ENCODE measurements at regions not wholly inside any gene's neighbourhood (a gene's known extent, or its start where the extent isn't known, plus 50 kb on each side); places are given as distances from the start of the nearest gene placed in this dataset.

DNA sequence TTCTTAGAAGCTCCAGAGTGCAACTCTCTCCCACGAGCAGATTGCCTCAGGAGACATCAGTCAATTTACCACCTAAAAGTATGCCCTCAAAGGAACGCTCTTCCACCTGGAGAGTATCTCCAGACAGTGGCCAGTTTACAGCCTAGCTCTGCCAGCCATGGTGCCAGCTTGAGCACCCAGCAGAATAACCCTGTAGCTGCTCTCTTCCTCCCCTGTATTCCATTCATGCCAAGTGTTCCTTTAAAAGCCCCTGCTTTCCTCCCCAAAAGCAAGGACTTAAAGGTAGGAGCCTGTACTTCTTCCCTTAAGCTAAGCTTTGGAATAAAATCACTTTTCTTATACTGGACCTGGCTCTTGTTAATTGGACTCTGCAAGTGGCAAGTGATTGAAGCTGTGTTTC, 245.4 kb upstream of the TMEM132C start:
- Mint-ChIP-seq H3K27ac (no peak overlapping the region), H3K27me3 (ENCODE audit: low read depth) (peaks cover 14% of the 10 kb centered on the region), H3K9me3 (peaks cover 86% of the 10 kb centered on the region), H3K4me3 (no peak overlapping the region), H3K36me3 (peaks cover 85% of the 10 kb centered on the region), H3K4me1 (no peaks in the 10 kb centered on the region)
- DNase-seq (ENCODE audit: low spot score): no peak
- CTCF ChIA-PET: no interaction called here
- TF ChIP-seq IRF2 (CRISPR knock-in tag; IDR thresholded peaks at IDR 0.05; ENCODE audit: borderline replicate concordance, low read depth) (no peak), TCF7 (CRISPR knock-in tag; IDR thresholded peaks at IDR 0.05; ENCODE audit: low read depth) (no peak)
- POLR2A ChIA-PET: no interaction called here
- no peak for ATAC-seq

- H3K9me3 Mint-ChIP-seq: peaks cover 87% of the 10 kb centered on the region
- DNase-seq (ENCODE audit: low spot score) (no peak), ATAC-seq (no peak)
- H3K36me3 Mint-ChIP-seq: peaks cover 86% of the 10 kb centered on the region
- peaks cover 10% of the 10 kb centered on the region for H3K27me3 Mint-ChIP-seq (ENCODE audit: low read depth)
- no peak overlapping the region for H3K27ac Mint-ChIP-seq
- ChIA-PET POLR2A (no interaction called here), CTCF (no interaction called here)
- no peak overlapping the region for H3K4me3 Mint-ChIP-seq
- TF ChIP-seq NR2C2 (CRISPR knock-in tag; IDR thresholded peaks at IDR 0.05) (no peak), ATF1 (CRISPR knock-in tag; IDR thresholded peaks at IDR 0.05) (no peak), MLX (CRISPR knock-in tag; IDR thresholded peaks at IDR 0.05) (no peak), GRHL2 (CRISPR knock-in tag; IDR thresholded peaks at IDR 0.05; ENCODE audit: insufficient replicate concordance, severe bottlenecking) (no peak), TEAD1 (CRISPR knock-in tag; IDR thresholded peaks at IDR 0.05) (no peak), GABPB1 (CRISPR knock-in tag; IDR thresholded peaks at IDR 0.05) (no peak), PRRX2 (CRISPR knock-in tag; IDR thresholded peaks at IDR 0.05) (no peak), KAT7 (CRISPR knock-in tag; IDR thresholded peaks at IDR 0.05; ENCODE audit: borderline replicate concordance) (no peak), FOXP4 (CRISPR knock-in tag; IDR thresholded peaks at IDR 0.05) (no peak), USF1 (CRISPR knock-in tag; IDR thresholded peaks at IDR 0.05) (no peak), RORB (CRISPR knock-in tag; IDR thresholded peaks at IDR 0.05) (no peak), JUN (CRISPR knock-in tag; IDR thresholded peaks at IDR 0.05) (no peak), CBFB (CRISPR knock-in tag; IDR thresholded peaks at IDR 0.05; ENCODE audit: low read depth) (no peak)
- TF ChIP-seq, protein P1, sequence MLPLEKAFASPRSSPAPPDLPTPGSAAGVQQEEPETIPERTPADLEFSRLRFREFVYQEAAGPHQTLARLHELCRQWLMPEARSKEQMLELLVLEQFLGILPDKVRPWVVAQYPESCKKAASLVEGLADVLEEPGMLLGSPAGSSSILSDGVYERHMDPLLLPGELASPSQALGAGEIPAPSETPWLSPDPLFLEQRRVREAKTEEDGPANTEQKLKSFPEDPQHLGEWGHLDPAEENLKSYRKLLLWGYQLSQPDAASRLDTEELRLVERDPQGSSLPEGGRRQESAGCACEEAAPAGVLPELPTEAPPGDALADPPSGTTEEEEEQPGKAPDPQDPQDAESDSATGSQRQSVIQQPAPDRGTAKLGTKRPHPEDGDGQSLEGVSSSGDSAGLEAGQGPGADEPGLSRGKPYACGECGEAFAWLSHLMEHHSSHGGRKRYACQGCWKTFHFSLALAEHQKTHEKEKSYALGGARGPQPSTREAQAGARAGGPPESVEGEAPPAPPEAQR (CRISPR knock-in tag; IDR thresholded peaks at IDR 0.05): no peak
- TF ChIP-seq, protein P2, sequence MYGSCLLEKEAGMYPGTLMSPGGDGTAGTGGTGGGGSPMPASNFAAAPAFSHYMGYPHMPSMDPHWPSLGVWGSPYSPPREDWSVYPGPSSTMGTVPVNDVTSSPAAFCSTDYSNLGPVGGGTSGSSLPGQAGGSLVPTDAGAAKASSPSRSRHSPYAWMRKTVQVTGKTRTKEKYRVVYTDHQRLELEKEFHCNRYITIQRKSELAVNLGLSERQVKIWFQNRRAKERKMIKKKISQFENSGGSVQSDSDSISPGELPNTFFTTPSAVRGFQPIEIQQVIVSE (CRISPR knock-in tag; IDR thresholded peaks at IDR 0.05; ENCODE audit: borderline replicate concordance): no peak
- no peaks in the 10 kb centered on the region for H3K4me1 Mint-ChIP-seq
Measured at GRCh38 chr12:128025589-128026245, 241.3 kb upstream of the TMEM132C start.
